GM12865 (cell line): ENCODE measurements at regions not wholly inside any gene's neighbourhood (a gene's known extent, or its start where the extent isn't known, plus 50 kb on each side); places are given as distances from the start of the nearest gene placed in this dataset.

Experiments used
- DNase-seq: peaks from one replicate; pipeline ENCODE4 v3.0.0; 2010; ENCODE audit warnings: low read depth
- H3K4me3 ChIP-seq: 2 replicates; pipeline ENCODE4 v1.5.1; 2011; ENCODE audit warnings: mild to moderate bottlenecking, low read depth, low read length, control low read depth
- CTCF ChIP-seq: IDR thresholded peaks from 2 replicates; pipeline ENCODE4 v1.5.1; 2011; ENCODE audit warnings: low read length, control low read depth, low read depth, inconsistent platforms; ENCODE audit not compliant: insufficient read depth; ENCODE audit errors: missing control alignments

DNA sequence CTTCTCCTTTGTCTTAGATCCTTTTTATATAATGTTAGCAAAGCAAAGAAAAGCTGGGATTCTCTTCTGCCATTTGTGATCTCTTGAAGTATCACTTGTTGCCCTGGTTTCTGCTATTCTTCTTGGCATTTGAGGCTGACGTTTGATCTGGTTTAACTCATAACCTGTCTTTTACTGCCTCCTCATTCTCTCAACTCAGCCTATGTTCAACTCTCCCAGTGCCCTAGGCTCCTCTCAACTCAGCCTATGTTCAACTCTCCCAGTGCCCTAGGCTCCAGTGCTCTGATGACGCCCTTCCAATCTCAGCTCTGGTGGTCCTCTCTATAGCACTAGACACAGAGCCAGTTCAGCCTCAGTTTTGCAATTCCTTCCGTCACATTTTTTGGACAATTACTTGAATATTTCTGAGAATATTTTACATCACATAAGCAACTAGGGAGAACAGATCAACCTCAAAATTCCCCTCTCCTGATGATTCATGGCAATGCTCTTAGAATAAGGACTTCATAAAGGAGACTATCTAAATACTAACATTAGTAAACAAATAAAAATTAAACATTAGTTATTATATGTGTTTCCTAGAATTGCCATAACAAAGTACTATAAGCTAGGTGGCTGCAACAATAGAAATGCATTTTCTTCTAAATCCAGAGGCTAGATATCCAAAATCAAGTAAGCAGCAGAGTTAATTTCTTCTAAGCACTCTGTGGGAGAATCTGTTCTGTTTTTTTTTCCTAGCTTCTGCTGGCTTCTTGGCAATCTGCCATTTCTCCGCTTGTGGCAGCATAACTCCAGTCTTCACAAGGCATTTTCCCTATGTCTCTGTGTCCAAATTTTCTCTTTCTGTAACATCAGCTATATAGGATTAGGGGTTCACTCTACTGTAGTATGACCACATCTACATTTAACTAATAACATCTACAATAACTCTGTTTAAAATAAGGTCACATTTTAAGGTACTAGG lies 662.1 kb upstream of the FTMT start:
- no peak overlapping the region for H3K4me3 ChIP-seq
- no peak for TF ChIP-seq CTCF
- DNase-seq: no peak

DNA sequence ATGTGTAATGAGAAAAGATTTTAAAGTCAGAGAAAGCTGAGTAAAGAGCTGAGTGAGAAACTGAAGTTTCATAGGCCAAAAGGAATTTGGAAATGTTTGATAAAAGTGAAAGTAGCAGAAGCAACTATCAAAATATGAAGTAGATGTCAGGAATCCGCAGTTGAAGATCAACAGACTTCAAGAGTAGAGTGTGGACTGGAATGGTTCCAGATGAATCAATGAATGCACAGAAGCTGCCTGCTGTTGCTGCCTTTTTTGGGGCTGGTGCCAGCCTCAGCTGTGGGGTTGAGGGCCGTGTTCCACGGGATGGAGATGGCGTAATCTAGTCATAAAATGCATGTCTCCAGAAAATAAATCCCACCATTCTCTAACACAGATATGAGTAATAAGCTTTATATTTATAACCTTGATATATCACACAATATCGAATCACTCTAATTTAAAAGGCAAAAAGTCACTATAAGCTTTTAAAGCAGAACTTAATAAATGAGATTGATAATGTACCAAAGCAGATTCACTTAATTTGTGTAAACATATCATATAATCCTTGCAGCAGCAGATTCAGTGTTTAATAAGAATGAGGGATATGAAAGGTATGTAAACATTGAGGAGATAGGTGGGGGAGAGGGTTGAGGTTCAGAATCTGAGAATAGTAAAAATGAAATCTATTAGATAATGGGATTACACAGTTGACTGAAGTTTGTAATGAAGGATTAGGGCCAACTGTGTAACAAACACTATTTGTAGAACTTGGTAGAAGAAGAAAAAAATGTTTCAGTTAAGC lies 652.3 kb upstream of the FTMT start:
- DNase-seq: no peak
- no peak overlapping the region for H3K4me3 ChIP-seq
- TF ChIP-seq CTCF: no peak

GRCh38 chr5:121218086-121218485 lies 633.6 kb upstream of the FTMT start:
- no peak for DNase-seq
- H3K4me3 ChIP-seq: no peak overlapping the region
- TF ChIP-seq CTCF: no peak

- no peak overlapping the region for H3K4me3 ChIP-seq
- TF ChIP-seq CTCF: no peak
- DNase-seq: no peak
Observed at GRCh38 chr5:121221483-121221882, 630.2 kb upstream of the FTMT start.

GRCh38 chr5:121226765-121227164 lies 624.9 kb upstream of the FTMT start:
- TF ChIP-seq CTCF: no peak
- no peak overlapping the region for H3K4me3 ChIP-seq
- DNase-seq: no peak

DNA sequence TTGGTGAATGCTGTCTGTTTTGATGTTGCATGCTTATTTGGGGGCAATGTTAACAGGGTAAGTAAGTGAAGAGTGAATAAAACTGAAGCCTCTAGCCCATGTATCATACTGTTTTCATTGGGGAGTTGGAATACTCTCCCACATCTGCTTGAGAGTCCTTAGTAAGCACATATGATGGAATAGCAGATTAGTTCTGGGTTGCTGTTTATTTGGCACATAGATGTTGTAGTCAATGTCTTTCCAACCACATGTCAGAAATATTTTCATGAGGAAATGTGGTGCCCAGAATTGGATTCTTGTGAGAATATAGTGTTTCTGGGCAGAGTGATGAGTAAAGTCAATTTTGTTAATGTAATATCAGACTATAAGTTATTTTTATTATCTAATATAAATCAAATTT lies 611.7 kb upstream of the FTMT start:
- H3K4me3 ChIP-seq: no peak overlapping the region
- no peak for TF ChIP-seq CTCF
- no peak for DNase-seq

DNA sequence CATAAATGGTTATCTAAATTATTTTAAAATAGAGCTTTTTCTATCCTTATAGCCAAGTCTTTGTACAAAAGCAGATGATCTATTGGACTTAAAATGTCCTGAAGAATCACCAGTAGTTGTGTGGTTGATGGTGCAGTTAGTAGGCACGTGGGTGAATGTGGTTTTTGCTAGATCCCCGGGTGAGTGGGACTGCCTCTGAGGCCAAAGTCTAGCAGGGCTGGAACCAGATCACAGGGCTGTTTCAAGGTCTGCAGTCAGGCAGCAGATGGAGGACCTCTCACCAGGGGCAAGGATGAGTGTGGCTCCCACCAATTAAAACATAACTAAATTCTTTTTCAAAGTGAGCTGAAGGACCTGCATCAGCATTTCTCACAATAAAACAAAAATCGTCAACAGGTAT lies 604.7 kb upstream of the FTMT start:
- DNase-seq: no peak
- H3K4me3 ChIP-seq: no peak overlapping the region
- no peak for TF ChIP-seq CTCF
